CD8-positive, alpha-beta memory T cell (primary cell): ENCODE measurements at regions not wholly inside any gene's neighbourhood (a gene's known extent, or its start where the extent isn't known, plus 50 kb on each side); places are given as distances from the start of the nearest gene placed in this dataset.

Experiments used
- CTCF ChIA-PET: fragments of 350-600 bp; sonication (Branson Sonifier 250); formaldehyde crosslinking; loops from one replicate; lab custom pipeline; 2021; ENCODE audit warnings: antibody characterized with exemption; lab: Charles Lee
- POLR2A ChIA-PET: fragments of 350-600 bp; sonication (Branson Sonifier 250); formaldehyde crosslinking; loops from one replicate; lab custom pipeline; 2021; ENCODE audit warnings: antibody characterized with exemption; lab: Charles Lee
- DNase-seq, 5 donors: peaks; one replicate each; pipeline versions ENCODE4 v3.0.0 to v3.0.0-alpha.2; 2020 to 2022; ENCODE audit warnings: mixed read lengths in 1 of 5
- H3K27ac ChIP-seq: one replicate; pipeline ENCODE4 v1.7.0; 2013; ENCODE audit warnings: low read depth, mild to moderate bottlenecking, low read length, moderate library complexity
- H3K27me3 ChIP-seq: 2 replicates; pipeline ENCODE4 v1.7.0; 2013; ENCODE audit warnings: low read length, mild to moderate bottlenecking; ENCODE audit not compliant: insufficient read depth, poor library complexity, severe bottlenecking
- H3K36me3 ChIP-seq: 2 replicates; pipeline ENCODE4 v1.7.0; 2013; ENCODE audit warnings: mild to moderate bottlenecking, low read length, moderate library complexity; ENCODE audit not compliant: insufficient read depth
- H3K4me1 ChIP-seq: 2 replicates; pipeline ENCODE4 v1.7.0; 2013; ENCODE audit warnings: mild to moderate bottlenecking, low read length, moderate library complexity; ENCODE audit not compliant: insufficient read depth
- H3K4me3 ChIP-seq: 2 replicates; pipeline ENCODE4 v1.7.0; 2013; ENCODE audit warnings: mild to moderate bottlenecking, low read length
- H3K9me3 ChIP-seq: 2 replicates; pipeline ENCODE4 v1.7.0; 2013; ENCODE audit warnings: mild to moderate bottlenecking, low read length
- H3K27ac Mint-ChIP-seq, 8 donors: one replicate each; pipeline ENCODE4 v1.8.0; 2020 to 2021; ENCODE audit warnings: mixed read lengths in 8 of 8, mild to moderate bottlenecking in 6 of 8, inconsistent platforms in 3 of 8, moderate library complexity in 3 of 8
- H3K27me3 Mint-ChIP-seq, 2 donors: one replicate each; pipeline ENCODE4 v1.8.0; 2020 to 2021; ENCODE audit warnings: mixed read lengths in 2 of 2, mild to moderate bottlenecking in 1 of 2, moderate library complexity in 1 of 2
- H3K36me3 Mint-ChIP-seq, 3 donors: one replicate each; pipeline ENCODE4 v1.8.0; 2020 to 2021; ENCODE audit warnings: mixed read lengths in 3 of 3, inconsistent platforms in 1 of 3, mild to moderate bottlenecking in 1 of 3
- H3K4me1 Mint-ChIP-seq, 3 donors: one replicate each; pipeline ENCODE4 v1.8.0; 2020 to 2021; ENCODE audit warnings: mixed read lengths in 3 of 3, inconsistent platforms in 1 of 3, mild to moderate bottlenecking in 1 of 3
- H3K4me3 Mint-ChIP-seq, 7 donors: one replicate each; pipeline ENCODE4 v1.8.0; 2020 to 2021; ENCODE audit warnings: mixed read lengths in 7 of 7, mild to moderate bottlenecking in 6 of 7, moderate library complexity in 4 of 7, inconsistent platforms in 2 of 7
- H3K9me3 Mint-ChIP-seq, 5 donors: one replicate each; pipeline ENCODE4 v1.8.0; 2020 to 2022; ENCODE audit warnings: mixed read lengths in 5 of 5, mild to moderate bottlenecking in 3 of 5, moderate library complexity in 2 of 5, inconsistent platforms in 1 of 5

- H3K4me1 Mint-ChIP-seq, result no peaks in the 10 kb centered on the region
- H3K4me3 Mint-ChIP-seq, result no peak overlapping the region
- Histone ChIP-seq H3K9me3 (no peaks in the 10 kb centered on the region), H3K4me1 (no peaks in the 10 kb centered on the region), H3K4me3 (no peak overlapping the region), H3K36me3 (no peaks in the 10 kb centered on the region), H3K27ac (no peak overlapping the region), H3K27me3 (no peaks in the 10 kb centered on the region)
- DNase-seq, result no peak
- no peaks in the 10 kb centered on the region for H3K27me3 Mint-ChIP-seq
- H3K27ac Mint-ChIP-seq, result no peak overlapping the region
- H3K36me3 Mint-ChIP-seq, result peaks cover 0 to 4% (median 0%) of the 10 kb centered on the region in 3 donors
- H3K9me3 Mint-ChIP-seq, result no peaks in the 10 kb centered on the region
- CTCF ChIA-PET, result no interaction called here
- POLR2A ChIA-PET, result no interaction called here
These were observed 251.2 kb downstream of the C12orf42 start for GRCh38 chr12:103244596-103244995.

GRCh38 chr12:103247531-103247930, 248.2 kb downstream of the C12orf42 start:
- peaks cover 0 to 4% (median 3%) of the 10 kb centered on the region in 3 donors for H3K36me3 Mint-ChIP-seq
- no peak overlapping the region for H3K4me3 Mint-ChIP-seq
- ChIA-PET POLR2A (no interaction called here), CTCF (no interaction called here)
- H3K27me3 Mint-ChIP-seq, result peaks cover 0 to 4% of the 10 kb centered on the region in 2 donors
- no peaks in the 10 kb centered on the region for H3K27me3 ChIP-seq
- H3K4me1 ChIP-seq, result no peaks in the 10 kb centered on the region
- no peak overlapping the region for H3K4me3 ChIP-seq
- DNase-seq, result no peak
- H3K27ac Mint-ChIP-seq, result peak overlapping the region in 1 of 8 donors; percentile 10
- H3K36me3 ChIP-seq, result no peaks in the 10 kb centered on the region
- H3K27ac ChIP-seq, result no peak overlapping the region
- H3K9me3 ChIP-seq, result no peaks in the 10 kb centered on the region
- H3K4me1 Mint-ChIP-seq, result no peaks in the 10 kb centered on the region
- H3K9me3 Mint-ChIP-seq, result peaks cover 0 to 9% (median 4%) of the 10 kb centered on the region in 5 donors

GRCh38 chr12:103249607-103250006, 246.2 kb downstream of the C12orf42 start:
- H3K27me3 ChIP-seq, result no peaks in the 10 kb centered on the region
- H3K27ac ChIP-seq, result no peak overlapping the region
- DNase-seq, result no peak
- no peaks in the 10 kb centered on the region for H3K9me3 ChIP-seq
- Mint-ChIP-seq H3K4me1 (no peaks in the 10 kb centered on the region), H3K4me3 (no peak overlapping the region), H3K27ac (no peak overlapping the region), H3K9me3 (peaks cover 0 to 18% (median 9%) of the 10 kb centered on the region in 5 donors), H3K36me3 (peaks cover 0 to 12% (median 4%) of the 10 kb centered on the region in 3 donors), H3K27me3 (peaks cover 0 to 4% of the 10 kb centered on the region in 2 donors)
- H3K36me3 ChIP-seq, result no peaks in the 10 kb centered on the region
- CTCF ChIA-PET, result no interaction called here
- POLR2A ChIA-PET, result no interaction called here
- no peak overlapping the region for H3K4me3 ChIP-seq
- no peaks in the 10 kb centered on the region for H3K4me1 ChIP-seq

- H3K27ac Mint-ChIP-seq, result no peak overlapping the region
- DNase-seq, result no peak
- H3K4me1 Mint-ChIP-seq, result no peaks in the 10 kb centered on the region
- no peaks in the 10 kb centered on the region for H3K36me3 ChIP-seq
- CTCF ChIA-PET, result no interaction called here
- peaks cover 0 to 12% (median 2%) of the 10 kb centered on the region in 3 donors for H3K36me3 Mint-ChIP-seq
- no peak overlapping the region for H3K27ac ChIP-seq
- H3K27me3 Mint-ChIP-seq, result peaks cover 0 to 4% of the 10 kb centered on the region in 2 donors
- H3K9me3 ChIP-seq, result no peaks in the 10 kb centered on the region
- no peaks in the 10 kb centered on the region for H3K4me1 ChIP-seq
- POLR2A ChIA-PET, result no interaction called here
- peaks cover 0 to 18% (median 9%) of the 10 kb centered on the region in 5 donors for H3K9me3 Mint-ChIP-seq
- no peak overlapping the region for H3K4me3 Mint-ChIP-seq
- no peak overlapping the region for H3K4me3 ChIP-seq
- H3K27me3 ChIP-seq, result no peaks in the 10 kb centered on the region
These were observed 245.3 kb downstream of the C12orf42 start for GRCh38 chr12:103250487-103250886.
